GM23248 (cell line): ENCODE measurements at regions not wholly inside any gene's neighbourhood (a gene's known extent, or its start where the extent isn't known, plus 50 kb on each side); places are given as distances from the start of the nearest gene placed in this dataset.
"Not testable (repeated sequence)": the region's sequence is repeated elsewhere in the genome, so short reads cannot be mapped to it uniquely, and the experiment has no call there.

ENCODE experiments used
- DNase-seq: peaks from one replicate; pipeline ENCODE4 v3.0.0-alpha.2; 2015
- H2AFZ ChIP-seq: fragments of 200-600 bp; sonication (generic); 2 replicates; pipeline ENCODE4 v1.6.1; 2016; ENCODE audit warnings: antibody characterized with exemption
- H3F3A ChIP-seq: fragments of 200-600 bp; sonication (generic); 2 replicates; pipeline ENCODE4 v1.6.1; 2016; ENCODE audit warnings: mild to moderate bottlenecking, antibody characterized with exemption, mixed run types; ENCODE audit not compliant: insufficient read depth
- H3K27ac ChIP-seq: fragments of 200-600 bp; sonication (generic); 2 replicates; pipeline ENCODE4 v1.5.1; 2016; ENCODE audit warnings: mild to moderate bottlenecking
- H3K27me3 ChIP-seq: fragments of 200-600 bp; sonication (generic); replicated peaks from 2 replicates; pipeline ENCODE4 v1.6.1; 2016; ENCODE audit warnings: mild to moderate bottlenecking; ENCODE audit not compliant: insufficient read depth
- H3K36me3 ChIP-seq: fragments of 200-600 bp; sonication (generic); 2 replicates; pipeline ENCODE4 v1.6.1; 2016; ENCODE audit warnings: low read depth, mild to moderate bottlenecking
- H3K4me1 ChIP-seq: fragments of 200-600 bp; sonication (generic); 2 replicates; pipeline ENCODE4 v1.6.1; 2016; ENCODE audit warnings: mild to moderate bottlenecking; ENCODE audit not compliant: insufficient read depth
- H3K4me2 ChIP-seq: fragments of 200-600 bp; sonication (generic); one replicate; pipeline ENCODE4 v1.6.1; 2016; ENCODE audit warnings: mild to moderate bottlenecking; ENCODE audit not compliant: unreplicated experiment
- H3K4me3 ChIP-seq: fragments of 200-600 bp; sonication (generic); 2 replicates; pipeline ENCODE4 v1.5.1; 2016; ENCODE audit warnings: mild to moderate bottlenecking
- H3K79me2 ChIP-seq: fragments of 200-600 bp; sonication (generic); 2 replicates; pipeline ENCODE4 v1.6.1; 2016; ENCODE audit warnings: mild to moderate bottlenecking; ENCODE audit not compliant: insufficient read depth
- H3K9ac ChIP-seq: fragments of 200-600 bp; sonication (generic); 2 replicates; pipeline ENCODE4 v1.6.1; 2016; ENCODE audit warnings: mild to moderate bottlenecking
- H3K9me2 ChIP-seq: fragments of 200-600 bp; sonication (generic); 2 replicates; pipeline ENCODE4 v1.6.1; 2016; ENCODE audit warnings: mixed run types, mild to moderate bottlenecking, moderate library complexity; ENCODE audit not compliant: insufficient read depth
- H3K9me3 ChIP-seq: fragments of 200-600 bp; sonication (generic); one replicate; pipeline ENCODE4 v1.6.1; 2017; ENCODE audit warnings: low read depth
- H4K20me1 ChIP-seq: fragments of 200-600 bp; sonication (generic); 2 replicates; pipeline ENCODE4 v1.6.0; 2016; ENCODE audit not compliant: insufficient read depth
- EZH2 ChIP-seq: fragments of 200-600 bp; sonication (generic); IDR thresholded peaks from 2 replicates; pipeline ENCODE4 v1.6.1; 2018; ENCODE audit warnings: antibody characterized with exemption, mild to moderate bottlenecking; ENCODE audit not compliant: insufficient read depth, poor library complexity, severe bottlenecking
- EZH2phosphoT487 ChIP-seq: fragments of 200-600 bp; sonication (generic); IDR thresholded peaks from 2 replicates; pipeline ENCODE4 v1.6.1; 2018; ENCODE audit warnings: antibody characterized with exemption, moderate library complexity, mild to moderate bottlenecking, low read depth; ENCODE audit not compliant: insufficient read depth
- WGBS, 2 experiments: methylation state at CpG; one replicate each; pipeline ENCODE4 v1.1.6; 2015 to 2017; ENCODE audit warnings: low lambda C conversion rate in 2 of 2, low coverage in 1 of 2; ENCODE audit errors: missing lambda C conversion rate in 2 of 2; 5-methylcytosine and 5-hydroxymethylcytosine counted together
- in situ Hi-C: fragments of 300-500 bp; cut with MboI; formaldehyde crosslinking; loops from 2 replicates; pipeline ENCODE4 v1.15.0; 2020

- H3K79me2 ChIP-seq: no peaks in the 10 kb centered on the region
- TF ChIP-seq EZH2: no peak
- no peak for TF ChIP-seq EZH2phosphoT487
- no peaks in the 10 kb centered on the region for H3K27me3 ChIP-seq
- no peaks in the 10 kb centered on the region for H3K9me3 ChIP-seq
- 8 to 30% methylated on average over 1 of the region's 1 CpG for WGBS, 2 experiments
- no peak overlapping the region for H3K4me2 ChIP-seq
- H4K20me1 ChIP-seq: no peaks in the 10 kb centered on the region
- no peak overlapping the region for H3K4me3 ChIP-seq
- H3K9me2 ChIP-seq: no peaks in the 10 kb centered on the region
- no peak overlapping the region for H3K9ac ChIP-seq
- no peak for DNase-seq
- in situ Hi-C loops: no loop called here
- H3K27ac ChIP-seq: no peak overlapping the region
- no peak overlapping the region for H2AFZ ChIP-seq
- H3F3A ChIP-seq: no peaks in the 10 kb centered on the region
- H3K4me1 ChIP-seq: peaks cover 5% of the 10 kb centered on the region
- no peaks in the 10 kb centered on the region for H3K36me3 ChIP-seq
Observed at GRCh38 chrX:122272011-122272410, 912.1 kb upstream of the GRIA3 start.

DNA sequence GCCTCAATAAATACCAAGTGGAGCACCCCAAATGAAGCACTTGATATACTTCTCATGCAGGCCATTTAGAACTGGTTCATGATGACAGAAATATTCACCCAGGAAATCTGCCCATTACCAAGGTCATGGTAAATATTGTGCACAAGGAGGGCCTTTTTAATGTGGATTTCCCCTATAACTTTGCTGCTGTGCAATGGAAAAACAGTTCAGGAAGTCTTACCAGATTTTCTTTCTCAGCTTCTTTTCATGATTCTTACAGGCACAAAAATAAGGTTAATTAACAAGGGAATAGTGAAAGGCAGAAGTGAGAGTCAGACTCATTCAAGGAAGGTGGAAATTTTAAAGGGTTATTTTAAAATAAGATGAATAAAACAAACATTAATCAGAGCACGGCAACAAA, 904.3 kb upstream of the GRIA3 start:
- Histone ChIP-seq H3K79me2 (no peaks in the 10 kb centered on the region), H4K20me1 (no peaks in the 10 kb centered on the region), H3K4me2 (no peak overlapping the region), H3K9ac (no peak overlapping the region), H3K36me3 (no peaks in the 10 kb centered on the region), H3K27me3 (no peaks in the 10 kb centered on the region), H3K4me3 (no peak overlapping the region), H3K9me3 (no peaks in the 10 kb centered on the region), H3K27ac (no peak overlapping the region), H3K4me1 (no peaks in the 10 kb centered on the region), H2AFZ (no peak overlapping the region), H3F3A (no peaks in the 10 kb centered on the region), H3K9me2 (no peaks in the 10 kb centered on the region)
- in situ Hi-C loops: no loop called here
- TF ChIP-seq EZH2phosphoT487: no peak
- WGBS, 2 experiments: 17 to 33% methylated on average over 1 of the region's 1 CpG
- no peak for DNase-seq

GRCh38 chrX:122299822-122300221, 884.3 kb upstream of the GRIA3 start:
- H3K9me2 ChIP-seq, H4K20me1 ChIP-seq, H3K4me1 ChIP-seq, H3K4me3 ChIP-seq, H3F3A ChIP-seq, H3K9me3 ChIP-seq, H3K79me2 ChIP-seq, in situ Hi-C loops, H3K4me2 ChIP-seq, H3K36me3 ChIP-seq, H3K27ac ChIP-seq, H2AFZ ChIP-seq, H3K9ac ChIP-seq, H3K27me3 ChIP-seq, DNase-seq: not testable (repeated sequence)
- 66 to 73% methylated on average over 5 of the region's 5 CpGs for WGBS, 2 experiments

- Histone ChIP-seq H4K20me1 (no peaks in the 10 kb centered on the region), H3F3A (no peaks in the 10 kb centered on the region), H3K27me3 (no peaks in the 10 kb centered on the region), H3K4me2 (no peak overlapping the region), H3K4me1 (no peaks in the 10 kb centered on the region), H3K27ac (no peak overlapping the region), H3K9me3 (no peaks in the 10 kb centered on the region), H3K9ac (no peak overlapping the region), H3K4me3 (no peak overlapping the region), H2AFZ (no peak overlapping the region), H3K36me3 (no peaks in the 10 kb centered on the region), H3K79me2 (no peaks in the 10 kb centered on the region), H3K9me2 (no peaks in the 10 kb centered on the region)
- DNase-seq: no peak
- TF ChIP-seq EZH2phosphoT487 (no peak), EZH2 (no peak)
- in situ Hi-C loops: no loop called here
Observed at GRCh38 chrX:122301491-122301890, 882.6 kb upstream of the GRIA3 start.

GRCh38 chrX:122303761-122304160, 880.3 kb upstream of the GRIA3 start:
- Histone ChIP-seq H3K9ac (no peak overlapping the region), H3K9me2 (no peaks in the 10 kb centered on the region), H3K27me3 (no peaks in the 10 kb centered on the region), H3K4me2 (no peak overlapping the region), H4K20me1 (no peaks in the 10 kb centered on the region), H3K4me3 (no peak overlapping the region), H2AFZ (no peak overlapping the region), H3F3A (no peaks in the 10 kb centered on the region), H3K9me3 (no peaks in the 10 kb centered on the region), H3K36me3 (no peaks in the 10 kb centered on the region), H3K79me2 (no peaks in the 10 kb centered on the region), H3K27ac (no peak overlapping the region), H3K4me1 (no peaks in the 10 kb centered on the region)
- in situ Hi-C loops: no loop called here
- TF ChIP-seq EZH2phosphoT487: no peak
- no peak for TF ChIP-seq EZH2
- no peak for DNase-seq
